ENCODE measurements at regions not wholly inside any gene's neighbourhood (a gene's known extent, or its start where the extent isn't known, plus 50 kb on each side); places are given as distances from the start of the nearest gene placed in this dataset.

GRCh38 chr7:1325646-1326510 lies 93.2 kb downstream of the UNCX start:
- no peak for DNase-seq (ENCODE audit: low read depth in 2 of 2)
- H3K27me3 ChIP-seq (ENCODE audit: control insufficient read depth, insufficient read depth, low read length): no peaks in the 10 kb centered on the region

GRCh38 chr7:1326511-1326785 lies 93.8 kb downstream of the UNCX start:
- no peaks in the 10 kb centered on the region for H3K9me3 ChIP-seq (ENCODE audit: control insufficient read depth, insufficient read depth, low read depth, low read length)
- H3K4me3 ChIP-seq (replicated peaks in 1 of 4; ENCODE audit: control extremely low read depth in 1 of 4, insufficient read depth in 1 of 4, low read depth in 3 of 4, low read length in 4 of 4): no peak overlapping the region
- no peak overlapping the region for H3K4me2 ChIP-seq (ENCODE audit: extremely low read depth, insufficient read depth, low read length)
- no peak for TF ChIP-seq CTCF (conservative IDR thresholded peaks at IDR 0.05 in 1 of 2, IDR thresholded peaks at IDR 0.05 in 1 of 2; ENCODE audit: low read depth in 1 of 2, low read length in 2 of 2)
- TF ChIP-seq EZH2 (IDR thresholded peaks at IDR 0.05; ENCODE audit: low read length, missing control alignments): no peak
- H3K36me3 ChIP-seq (ENCODE audit: control insufficient read depth, insufficient read depth, low read length): no peaks in the 10 kb centered on the region
- no peak overlapping the region for H3K27ac ChIP-seq (ENCODE audit: insufficient read depth, low read length)
- H3K9ac ChIP-seq (ENCODE audit: insufficient read depth, low read length): no peak overlapping the region
- H3K27me3 ChIP-seq (ENCODE audit: control insufficient read depth, insufficient read depth, low read length): no peaks in the 10 kb centered on the region
- H2AFZ ChIP-seq (ENCODE audit: low read length): no peak overlapping the region
- H4K20me1 ChIP-seq (ENCODE audit: control insufficient read depth, extremely low read depth, insufficient read depth, low read length): no peaks in the 10 kb centered on the region
- no peaks in the 10 kb centered on the region for H3K79me2 ChIP-seq (ENCODE audit: control insufficient read depth, insufficient read depth, low read length)
- no peaks in the 10 kb centered on the region for H3K4me1 ChIP-seq (ENCODE audit: control insufficient read depth, extremely low read depth, insufficient read depth, low read length)
- no peak for DNase-seq (ENCODE audit: low read depth in 2 of 2)

More at GRCh38 chr7:1325646-1326510, 93.2 kb downstream of the UNCX start:
- no peak overlapping the region for H3K27ac ChIP-seq (ENCODE audit: insufficient read depth, low read length)
- TF ChIP-seq EZH2 (IDR thresholded peaks at IDR 0.05; ENCODE audit: low read length, missing control alignments) (no peak), CTCF (conservative IDR thresholded peaks at IDR 0.05 in 1 of 2, IDR thresholded peaks at IDR 0.05 in 1 of 2; ENCODE audit: low read depth in 1 of 2, low read length in 2 of 2) (no peak)
- H3K9ac ChIP-seq (ENCODE audit: insufficient read depth, low read length): no peak overlapping the region
- H3K9me3 ChIP-seq (ENCODE audit: control insufficient read depth, insufficient read depth, low read depth, low read length): no peaks in the 10 kb centered on the region
- H2AFZ ChIP-seq (ENCODE audit: low read length): no peak overlapping the region
- H3K36me3 ChIP-seq (ENCODE audit: control insufficient read depth, insufficient read depth, low read length): no peaks in the 10 kb centered on the region
- no peaks in the 10 kb centered on the region for H3K4me1 ChIP-seq (ENCODE audit: control insufficient read depth, extremely low read depth, insufficient read depth, low read length)
- no peak overlapping the region for H3K4me2 ChIP-seq (ENCODE audit: extremely low read depth, insufficient read depth, low read length)
- no peaks in the 10 kb centered on the region for H3K79me2 ChIP-seq (ENCODE audit: control insufficient read depth, insufficient read depth, low read length)
- H4K20me1 ChIP-seq (ENCODE audit: control insufficient read depth, extremely low read depth, insufficient read depth, low read length): no peaks in the 10 kb centered on the region
- H3K4me3 ChIP-seq (replicated peaks in 1 of 4; ENCODE audit: control extremely low read depth in 1 of 4, insufficient read depth in 1 of 4, low read depth in 3 of 4, low read length in 4 of 4): no peak overlapping the region

- Histone ChIP-seq H3K4me1 (ENCODE audit: control insufficient read depth, extremely low read depth, insufficient read depth, low read length) (no peaks in the 10 kb centered on the region), H2AFZ (ENCODE audit: low read length) (no peak overlapping the region), H3K27me3 (ENCODE audit: control insufficient read depth, insufficient read depth, low read length) (no peaks in the 10 kb centered on the region), H3K9ac (ENCODE audit: insufficient read depth, low read length) (no peak overlapping the region), H3K4me2 (ENCODE audit: extremely low read depth, insufficient read depth, low read length) (no peak overlapping the region), H3K79me2 (ENCODE audit: control insufficient read depth, insufficient read depth, low read length) (no peaks in the 10 kb centered on the region), H3K36me3 (ENCODE audit: control insufficient read depth, insufficient read depth, low read length) (no peaks in the 10 kb centered on the region), H3K27ac (ENCODE audit: insufficient read depth, low read length) (no peak overlapping the region), H4K20me1 (ENCODE audit: control insufficient read depth, extremely low read depth, insufficient read depth, low read length) (no peaks in the 10 kb centered on the region), H3K9me3 (ENCODE audit: control insufficient read depth, insufficient read depth, low read depth, low read length) (no peaks in the 10 kb centered on the region), H3K4me3 (replicated peaks in 1 of 4; ENCODE audit: control extremely low read depth in 1 of 4, insufficient read depth in 1 of 4, low read depth in 3 of 4, low read length in 4 of 4) (no peak overlapping the region)
- no peak for DNase-seq (ENCODE audit: low read depth in 2 of 2)
- TF ChIP-seq CTCF (conservative IDR thresholded peaks at IDR 0.05 in 1 of 2, IDR thresholded peaks at IDR 0.05 in 1 of 2; ENCODE audit: low read depth in 1 of 2, low read length in 2 of 2): no peak
- no peak for TF ChIP-seq EZH2 (IDR thresholded peaks at IDR 0.05; ENCODE audit: low read length, missing control alignments)
Measured at GRCh38 chr7:1329261-1329660, 96.6 kb downstream of the UNCX start.
